Transverse colon (tissue), 3 donors: ENCODE measurements at regions not wholly inside any gene's neighbourhood (a gene's known extent, or its start where the extent isn't known, plus 50 kb on each side); places are given as distances from the start of the nearest gene placed in this dataset.

Source experiments
- POLR2A ChIP-seq: fragments of 450-650 bp; IDR thresholded peaks from one replicate; pipeline ENCODE4 v1.6.1; 2016; ENCODE audit warnings: antibody characterized with exemption, mild to moderate bottlenecking, moderate library complexity
- POLR2AphosphoS5 ChIP-seq, 3 donors: sonication (generic); formaldehyde crosslinking; IDR thresholded peaks; one replicate each; pipeline ENCODE4 v1.6.1; 2016; ENCODE audit warnings: antibody characterized with exemption in 3 of 3

DNA sequence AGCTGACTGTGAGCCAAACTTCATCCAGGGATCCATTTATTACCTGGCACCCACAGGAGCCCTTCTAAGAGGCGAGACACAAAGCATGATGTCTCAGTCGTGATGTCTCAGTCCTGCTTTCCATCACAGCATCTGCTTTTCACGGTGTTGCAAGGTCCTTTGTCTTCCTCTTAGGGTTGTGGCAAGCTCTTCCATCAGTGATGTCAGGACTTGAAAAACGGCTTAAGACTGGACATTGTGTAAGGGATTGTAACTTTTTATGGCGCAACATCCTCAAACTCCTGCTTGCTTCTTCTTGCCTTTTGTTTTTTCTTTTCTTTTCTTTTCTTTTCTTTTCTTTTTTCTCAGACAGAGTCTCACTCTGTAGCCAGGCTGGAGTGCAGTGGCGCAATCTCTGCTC, 586.5 kb upstream of the TMEM132C start:
- TF ChIP-seq POLR2A = no peak
- no peak for TF ChIP-seq POLR2AphosphoS5 (IDR thresholded peaks at IDR 0.05)
